H1 (cell line): ENCODE measurements at regions not wholly inside any gene's neighbourhood (a gene's known extent, or its start where the extent isn't known, plus 50 kb on each side); places are given as distances from the start of the nearest gene placed in this dataset.

Source experiments
- CTCF ChIA-PET: fragments of 300-600 bp; sonication (Branson Sonifier 250); formaldehyde crosslinking; loops from one replicate; lab custom pipeline; 2021; ENCODE audit not compliant: partially characterized antibody; lab: Charles Lee
- POLR2A ChIA-PET: fragments of 300-600 bp; sonication (Branson Sonifier 250); formaldehyde crosslinking; loops from one replicate; lab custom pipeline; 2021; ENCODE audit warnings: inconsistent platforms; ENCODE audit not compliant: partially characterized antibody; lab: Charles Lee
- DNase-seq, 2 experiments: peaks; one replicate each; pipeline versions ENCODE4 v3.0.0 to v3.0.0-alpha.2; 2010 to 2022; ENCODE audit warnings: low spot score in 2 of 2, low read depth in 1 of 2, mixed read lengths in 1 of 2
- FAIRE-seq: peaks from 2 replicates; lab custom pipeline; 2011; peaks lifted over from hg19 to GRCh38; lab: Jason Lieb, UNC
- H2AFZ ChIP-seq: 2 replicates; pipeline ENCODE4 v1.8.1; 2012; ENCODE audit warnings: low read length, inconsistent platforms
- H2AK5ac ChIP-seq: 2 replicates; pipeline ENCODE4 v1.6.1; 2013; ENCODE audit warnings: low read depth, low read length
- H2BK120ac ChIP-seq: replicated peaks from 2 replicates; pipeline ENCODE3; 2013; ENCODE audit warnings: low read depth, low read length, inconsistent platforms
- H2BK12ac ChIP-seq: 2 replicates; pipeline ENCODE4 v1.6.1; 2013; ENCODE audit warnings: low read depth, low read length
- H2BK15ac ChIP-seq: 2 replicates; pipeline ENCODE4 v1.6.1; 2013; ENCODE audit warnings: low read length
- H2BK20ac ChIP-seq: 2 replicates; pipeline ENCODE4 v1.6.1; 2013; ENCODE audit warnings: low read length
- H2BK5ac ChIP-seq: 2 replicates; pipeline ENCODE4 v1.6.1; 2013; ENCODE audit warnings: low read depth, low read length
- H3K14ac ChIP-seq: 2 replicates; pipeline ENCODE4 v1.6.1; 2013; ENCODE audit warnings: inconsistent platforms; ENCODE audit not compliant: insufficient read length
- H3K18ac ChIP-seq: 2 replicates; pipeline ENCODE4 v1.6.1; 2013; ENCODE audit warnings: low read length; ENCODE audit errors: extremely low read depth
- H3K23ac ChIP-seq: 2 replicates; pipeline ENCODE4 v1.6.1; 2013; ENCODE audit warnings: inconsistent platforms; ENCODE audit not compliant: insufficient read length
- H3K23me2 ChIP-seq: 2 replicates; pipeline ENCODE4 v1.6.1; 2013; ENCODE audit warnings: low read depth, low read length
- H3K27ac ChIP-seq: 2 replicates; pipeline ENCODE4 v1.6.1; 2011; ENCODE audit warnings: low read depth, low read length, inconsistent platforms
- H3K27me3 ChIP-seq, 4 experiments: replicated peaks in 1 of 4; 1 replicate in 1 of 4; 2 replicates in 3 of 4; pipeline versions ENCODE4 v1.6.1 to v1.8.1; 2011 to 2013; ENCODE audit warnings: low read length in 3 of 4, mild to moderate bottlenecking in 3 of 4, inconsistent platforms in 2 of 4, mixed read lengths in 2 of 4, moderate library complexity in 1 of 4; ENCODE audit not compliant: control insufficient read depth in 3 of 4, insufficient read depth in 3 of 4; ENCODE audit errors: extremely low read depth in 1 of 4
- H3K36me3 ChIP-seq, 4 experiments: 2 replicates each; pipeline versions ENCODE4 v1.6.1 to v1.8.1; 2011 to 2013; ENCODE audit warnings: mild to moderate bottlenecking in 4 of 4, low read length in 3 of 4, moderate library complexity in 2 of 4, control low read depth in 1 of 4, inconsistent platforms in 1 of 4; ENCODE audit not compliant: insufficient read depth in 4 of 4, control insufficient read depth in 2 of 4
- H3K4ac ChIP-seq: replicated peaks from 2 replicates; pipeline ENCODE3; 2013; ENCODE audit warnings: low read length, low read depth, mixed read lengths, inconsistent platforms; ENCODE audit not compliant: insufficient read length
- H3K4me1 ChIP-seq, 4 experiments: replicated peaks in 1 of 4; 1 replicate in 1 of 4; 2 replicates in 3 of 4; pipeline versions ENCODE4 v1.6.1 to v1.8.1; 2011 to 2013; ENCODE audit warnings: low read length in 3 of 4, inconsistent platforms in 2 of 4, mixed read lengths in 1 of 4; ENCODE audit not compliant: insufficient read depth in 4 of 4, control insufficient read depth in 3 of 4
- H3K4me2 ChIP-seq, 2 experiments: 2 replicates each; pipeline versions ENCODE4 v1.6.1 to v1.8.1; 2011 to 2013; ENCODE audit warnings: low read depth in 2 of 2, low read length in 2 of 2, control low read depth in 1 of 2, inconsistent platforms in 1 of 2, mild to moderate bottlenecking in 1 of 2; ENCODE audit not compliant: insufficient read depth in 1 of 2
- H3K4me3 ChIP-seq, 4 experiments: fragments of 200-600, 300-600 bp in 1 of 4; sonication (generic), shearing (Covaris generic), sonication (Bioruptor Twin) in 1 of 4; 2 replicates each; pipeline versions ENCODE4 v1.5.1 to v1.8.1; 2011 to 2016; ENCODE audit warnings: low read length in 4 of 4, low read depth in 3 of 4, control low read depth in 2 of 4, inconsistent platforms in 2 of 4, mild to moderate bottlenecking in 2 of 4, mixed read lengths in 1 of 4, moderate library complexity in 1 of 4; ENCODE audit not compliant: insufficient read depth in 2 of 4; ENCODE audit errors: extremely low read depth in 1 of 4
- H3K56ac ChIP-seq: replicated peaks from 2 replicates; pipeline ENCODE3; 2013; ENCODE audit warnings: low read depth, mild to moderate bottlenecking, mixed read lengths, low read length, inconsistent platforms; ENCODE audit not compliant: insufficient read length
- H3K79me1 ChIP-seq: 2 replicates; pipeline ENCODE4 v1.6.1; 2013; ENCODE audit warnings: low read depth, low read length, control low read depth
- H3K79me2 ChIP-seq, 2 experiments: 2 replicates each; pipeline versions ENCODE4 v1.6.1 to v1.8.1; 2012 to 2013; ENCODE audit warnings: low read length in 2 of 2, mild to moderate bottlenecking in 2 of 2, inconsistent platforms in 1 of 2; ENCODE audit not compliant: insufficient read depth in 2 of 2, control insufficient read depth in 1 of 2
- H3K9ac ChIP-seq, 4 experiments: replicated peaks in 1 of 4; 1 replicate in 1 of 4; 2 replicates in 3 of 4; pipeline versions ENCODE4 v1.6.1 to v1.8.1; 2011 to 2013; ENCODE audit warnings: low read depth in 3 of 4, low read length in 3 of 4, control low read depth in 2 of 4, mild to moderate bottlenecking in 2 of 4, moderate library complexity in 2 of 4, inconsistent platforms in 1 of 4; ENCODE audit errors: extremely low read depth in 1 of 4
- H3K9me3 ChIP-seq, 2 experiments: 2 replicates each; pipeline versions ENCODE4 v1.6.1 to v1.8.1; 2012 to 2013; ENCODE audit warnings: mild to moderate bottlenecking in 2 of 2, moderate library complexity in 2 of 2, control low read depth in 1 of 2, inconsistent platforms in 1 of 2, low read depth in 1 of 2, low read length in 1 of 2, mixed read lengths in 1 of 2; ENCODE audit not compliant: insufficient read depth in 2 of 2
- H4K20me1 ChIP-seq, 2 experiments: replicated peaks in 1 of 2; 2 replicates each; pipeline versions ENCODE3 to v1.8.1; 2011 to 2013; ENCODE audit warnings: inconsistent platforms in 2 of 2, low read length in 2 of 2, mild to moderate bottlenecking in 1 of 2; ENCODE audit not compliant: insufficient read depth in 2 of 2, control insufficient read depth in 1 of 2
- H4K5ac ChIP-seq: 2 replicates; pipeline ENCODE4 v1.6.1; 2013; ENCODE audit warnings: low read length, low read depth, mixed read lengths, inconsistent platforms; ENCODE audit not compliant: insufficient read length
- H4K8ac ChIP-seq: 2 replicates; pipeline ENCODE4 v1.8.0; 2013; ENCODE audit warnings: mild to moderate bottlenecking, moderate library complexity, low read length, inconsistent platforms; ENCODE audit not compliant: insufficient read depth; ENCODE audit errors: extremely low read depth
- H4K91ac ChIP-seq: replicated peaks from 2 replicates; pipeline ENCODE3; 2013; ENCODE audit warnings: low read length, mixed read lengths, inconsistent platforms; ENCODE audit not compliant: insufficient read length
- CEBPB ChIP-seq: IDR thresholded peaks from 2 replicates; pipeline ENCODE4 v1.6.1; 2012; ENCODE audit warnings: low read depth, low read length
- CHD2 ChIP-seq: IDR thresholded peaks from 2 replicates; pipeline ENCODE4 v1.6.1; 2012; ENCODE audit warnings: low read length, improper control_type of control experiment
- EGR1 ChIP-seq: IDR thresholded peaks from 2 replicates; pipeline ENCODE4 v1.6.1; 2011; ENCODE audit warnings: low read depth, low read length, borderline replicate concordance
- RAD21 ChIP-seq, 2 experiments: IDR thresholded peaks in 1 of 2; conservative IDR thresholded peaks in 1 of 2; 2 replicates each; pipeline ENCODE4 v1.6.1; 2011; ENCODE audit warnings: low read depth in 2 of 2, low read length in 2 of 2, improper control_type of control experiment in 1 of 2, inconsistent platforms in 1 of 2, mild to moderate bottlenecking in 1 of 2, moderate library complexity in 1 of 2
- SP1 ChIP-seq: IDR thresholded peaks from 2 replicates; pipeline ENCODE4 v1.6.1; 2011; ENCODE audit warnings: low read depth, low read length
- SUZ12 ChIP-seq: fragments of 200-600 bp; sonication (generic); IDR thresholded peaks from 2 replicates; pipeline ENCODE4 v1.6.1; 2012; ENCODE audit warnings: mild to moderate bottlenecking, inconsistent platforms, low read length, moderate library complexity, mixed read lengths
- YY1 ChIP-seq: IDR thresholded peaks from 2 replicates; pipeline ENCODE4 v1.6.1; 2011; ENCODE audit warnings: low read depth, mild to moderate bottlenecking, low read length
- WGBS, 2 experiments: shearing (Covaris generic) in 1 of 2; methylation state at CpG; one replicate each; pipeline versions ENCODE4 v1.1.6 to v1.1.7; 2013 to 2015; ENCODE audit warnings: low lambda C conversion rate in 2 of 2, mixed read lengths in 2 of 2, inconsistent platforms in 1 of 2, low coverage in 1 of 2, missing lambda C conversion rate in 1 of 2; ENCODE audit not compliant: insufficient replicate concordance in 2 of 2, insufficient coverage in 1 of 2, insufficient read length in 1 of 2; ENCODE audit errors: extremely low coverage in 1 of 2, missing lambda C conversion rate in 1 of 2; 5-methylcytosine and 5-hydroxymethylcytosine counted together

- no peaks in the 10 kb centered on the region for H3K4me1 ChIP-seq
- H2BK20ac ChIP-seq: no peak overlapping the region
- H2BK120ac ChIP-seq: no peak overlapping the region
- H3K56ac ChIP-seq: no peak overlapping the region
- H4K20me1 ChIP-seq: no peaks in the 10 kb centered on the region
- no peak overlapping the region for H3K4ac ChIP-seq
- H3K27ac ChIP-seq: no peak overlapping the region
- H3K14ac ChIP-seq: no peak overlapping the region
- H2BK12ac ChIP-seq: no peak overlapping the region
- H4K5ac ChIP-seq: no peak overlapping the region
- H4K91ac ChIP-seq: no peak overlapping the region
- H2AK5ac ChIP-seq: no peak overlapping the region
- H3K9ac ChIP-seq: no peak overlapping the region
- no peak overlapping the region for H2BK15ac ChIP-seq
- no peak overlapping the region for H2BK5ac ChIP-seq
- DNase-seq: no peak
- H2AFZ ChIP-seq: no peak overlapping the region
- H3K23me2 ChIP-seq: no peaks in the 10 kb centered on the region
- no peaks in the 10 kb centered on the region for H3K79me1 ChIP-seq
- H3K27me3 ChIP-seq: no peaks in the 10 kb centered on the region
- H3K36me3 ChIP-seq: no peaks in the 10 kb centered on the region
- no peak overlapping the region for H3K4me3 ChIP-seq
- H3K9me3 ChIP-seq: no peaks in the 10 kb centered on the region
- no peak for FAIRE-seq
- H3K79me2 ChIP-seq: no peaks in the 10 kb centered on the region
- WGBS, 2 experiments: 92% methylated on average over 2 of the region's 2 CpGs; no CpG with 5 or more reads in 1 of the 2 experiments
- CTCF ChIA-PET: no interaction called here
- H3K4me2 ChIP-seq: no peak overlapping the region
- no peak overlapping the region for H3K18ac ChIP-seq
- H3K23ac ChIP-seq: no peak overlapping the region
- POLR2A ChIA-PET: no interaction called here
- H4K8ac ChIP-seq: no peak overlapping the region
- TF ChIP-seq EGR1: no peak
- no peak for TF ChIP-seq YY1
- no peak for TF ChIP-seq SUZ12
- TF ChIP-seq CEBPB: no peak
- no peak for TF ChIP-seq SP1
- TF ChIP-seq RAD21 (IDR thresholded peaks at IDR 0.05 in 1 of 2, conservative IDR thresholded peaks at IDR 0.05 in 1 of 2; ENCODE audit: low read depth in 2 of 2, low read length in 2 of 2): no peak
- TF ChIP-seq CHD2: no peak
Measured at GRCh38 chr3:135622215-135622614, 343.3 kb upstream of the PPP2R3A start.
